ENCODE measurements at regions not wholly inside any gene's neighbourhood (a gene's known extent, or its start where the extent isn't known, plus 50 kb on each side); places are given as distances from the start of the nearest gene placed in this dataset.

DNA sequence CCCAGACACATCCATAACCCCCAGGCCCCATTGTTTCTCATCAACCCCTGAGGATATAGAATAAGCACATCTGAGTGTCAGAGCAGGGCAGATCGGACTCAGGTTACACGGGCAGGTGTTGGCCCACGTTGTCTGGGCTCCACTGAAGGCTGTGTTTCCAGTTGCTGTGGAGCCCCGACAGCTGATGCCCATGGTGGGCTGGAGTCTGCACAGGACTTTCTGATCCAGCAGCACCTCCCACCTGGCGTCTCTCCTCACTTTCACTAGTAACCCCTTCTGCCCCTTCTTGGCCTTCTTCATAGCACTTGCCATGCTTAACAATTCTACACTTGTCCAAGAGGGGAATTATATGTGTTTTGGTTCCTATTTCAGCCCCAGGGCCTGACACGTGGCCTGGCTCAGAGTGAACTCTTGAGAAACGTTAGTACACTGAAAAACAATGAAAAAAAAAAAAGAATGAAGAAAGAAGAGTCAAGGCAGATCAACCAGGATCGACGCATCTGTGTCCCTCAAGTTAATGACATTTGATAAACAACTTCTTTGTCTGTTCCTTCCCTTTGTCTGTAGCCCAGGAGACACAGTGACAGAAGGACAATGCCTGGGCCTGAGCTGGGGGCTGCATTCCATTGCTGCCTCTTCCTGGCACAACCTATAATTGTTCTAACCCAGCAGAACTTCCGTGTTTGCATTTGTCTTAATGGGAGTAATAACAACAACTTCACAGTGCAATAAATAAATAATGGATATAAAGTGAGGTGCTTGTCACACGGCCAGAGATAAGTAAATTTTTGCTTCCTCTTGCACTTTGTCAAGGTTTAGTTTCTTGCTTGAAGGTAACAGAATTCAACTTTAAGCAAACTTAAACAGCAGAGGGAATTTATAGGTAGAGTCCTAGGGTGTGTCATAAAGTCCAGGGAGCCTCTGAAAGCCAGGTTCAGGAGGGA, 224.2 kb upstream of the SSTR4 start:
- peaks cover 0 to 2% (median 0%) of the 10 kb centered on the region in 4 donors for H3K4me1 Mint-ChIP-seq
- peaks cover 0 to 5% (median 0%) of the 10 kb centered on the region in 8 donors for H3K9me3 Mint-ChIP-seq
- H3K27me3 ChIP-seq (ENCODE audit: insufficient read depth, low read length), result no peaks in the 10 kb centered on the region
- POLR2A ChIA-PET (ENCODE audit: partially characterized antibody), result no interaction called here
- no peak overlapping the region for H3K4me3 ChIP-seq (ENCODE audit: low read length in 2 of 2)
- H3K27me3 Mint-ChIP-seq, result peaks cover 2% of the 10 kb centered on the region in 2 donors
- no peak overlapping the region for H3K27ac ChIP-seq (ENCODE audit: low read depth, low read length)
- no peak for DNase-seq
- H3K36me3 ChIP-seq (ENCODE audit: insufficient read depth, low read length), result no peaks in the 10 kb centered on the region
- intact Hi-C loops (cut with micrococcal nuclease), result no loop called here
- no peak overlapping the region for H3K4me3 Mint-ChIP-seq
- no peak overlapping the region for H3K27ac Mint-ChIP-seq
- H3K9me3 ChIP-seq (ENCODE audit: control insufficient read depth in 1 of 2, low read length in 2 of 2), result no peaks in the 10 kb centered on the region
- H3K4me1 ChIP-seq (ENCODE audit: insufficient read depth, low read length), result no peaks in the 10 kb centered on the region
- CTCF ChIA-PET (ENCODE audit: partially characterized antibody), result no interaction called here
- no peaks in the 10 kb centered on the region for H3K36me3 Mint-ChIP-seq

DNA sequence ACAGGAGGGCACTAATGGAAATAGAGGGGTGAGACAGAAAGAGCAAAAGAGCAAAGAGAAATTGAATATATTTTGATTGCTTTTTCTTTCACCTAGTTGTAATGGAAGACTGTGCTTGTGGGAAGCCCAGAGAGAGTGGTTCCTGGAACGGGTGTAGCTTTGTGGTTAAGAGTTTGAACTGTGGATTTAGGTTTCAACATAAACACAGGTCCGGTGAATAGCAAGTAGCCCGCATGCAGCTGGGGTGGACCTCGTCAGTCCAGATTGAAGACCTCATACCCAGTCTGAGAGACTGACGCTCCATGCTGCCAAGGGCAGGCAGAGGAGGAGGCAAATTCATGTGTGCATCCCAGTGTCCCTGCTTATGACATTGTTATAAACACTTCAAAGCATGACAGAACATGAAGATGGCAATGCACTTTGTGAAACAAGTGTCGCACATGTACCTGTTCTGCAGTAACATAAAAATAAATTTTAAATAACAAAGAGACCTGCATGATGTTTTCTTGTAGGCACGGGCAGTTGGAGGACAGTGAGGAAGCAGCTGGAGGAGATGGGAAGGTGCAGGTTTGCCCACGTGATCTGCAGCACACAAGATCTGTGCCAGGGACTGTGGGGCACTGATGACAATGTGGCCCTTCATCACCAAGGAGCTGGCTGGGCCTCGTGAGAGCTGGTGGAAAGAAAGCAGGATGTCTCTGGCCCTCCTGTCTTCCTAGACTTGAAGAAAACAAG, 220.5 kb upstream of the SSTR4 start:
- Histone ChIP-seq H3K9me3 (ENCODE audit: control insufficient read depth in 1 of 2, low read length in 2 of 2) (no peaks in the 10 kb centered on the region), H3K27me3 (ENCODE audit: insufficient read depth, low read length) (no peaks in the 10 kb centered on the region), H3K36me3 (ENCODE audit: insufficient read depth, low read length) (no peaks in the 10 kb centered on the region), H3K4me3 (ENCODE audit: low read length in 2 of 2) (no peak overlapping the region), H3K27ac (ENCODE audit: low read depth, low read length) (no peak overlapping the region), H3K4me1 (ENCODE audit: insufficient read depth, low read length) (no peaks in the 10 kb centered on the region)
- no peak for DNase-seq
- peaks cover 2% of the 10 kb centered on the region in 2 donors for H3K27me3 Mint-ChIP-seq
- H3K9me3 Mint-ChIP-seq, result peaks cover 0 to 7% (median 0%) of the 10 kb centered on the region in 8 donors
- peak overlapping the region in 1 of 8 donors; percentile 25 for H3K4me3 Mint-ChIP-seq
- ChIA-PET POLR2A (ENCODE audit: partially characterized antibody) (no interaction called here), CTCF (ENCODE audit: partially characterized antibody) (no interaction called here)
- no peaks in the 10 kb centered on the region for H3K36me3 Mint-ChIP-seq
- H3K4me1 Mint-ChIP-seq, result peaks cover 0 to 2% (median 0%) of the 10 kb centered on the region in 4 donors
- H3K27ac Mint-ChIP-seq, result peak overlapping the region in 2 of 7 donors; percentile 30 to 35
- intact Hi-C loops (cut with micrococcal nuclease), result no loop called here

DNA sequence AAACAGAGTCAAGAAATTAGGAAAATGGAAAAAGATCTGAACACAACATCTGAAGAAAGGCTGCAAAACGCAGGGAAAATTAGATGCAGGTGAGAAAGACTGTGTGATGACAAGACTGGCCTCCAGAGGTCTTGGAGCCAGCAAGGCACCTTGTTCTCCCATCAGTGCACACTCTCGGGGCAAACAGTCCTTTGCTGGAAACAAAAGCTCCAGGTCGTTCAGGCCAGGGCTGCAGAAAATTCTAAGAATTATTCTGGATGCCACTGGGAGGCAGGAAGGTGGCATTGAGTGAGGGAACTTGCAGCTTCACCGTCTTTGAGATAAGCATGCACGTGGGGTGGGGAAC, 219.9 kb upstream of the SSTR4 start:
- no peaks in the 10 kb centered on the region for H3K27me3 ChIP-seq (ENCODE audit: insufficient read depth, low read length)
- no peak overlapping the region for H3K4me3 ChIP-seq (ENCODE audit: low read length in 2 of 2)
- Mint-ChIP-seq H3K27ac (no peak overlapping the region), H3K4me3 (peak overlapping the region in 1 of 8 donors; percentile 3), H3K36me3 (no peaks in the 10 kb centered on the region), H3K4me1 (peaks cover 0 to 2% (median 0%) of the 10 kb centered on the region in 4 donors), H3K9me3 (peaks cover 0 to 7% (median 0%) of the 10 kb centered on the region in 8 donors), H3K27me3 (peaks cover 2% of the 10 kb centered on the region in 2 donors)
- no peaks in the 10 kb centered on the region for H3K36me3 ChIP-seq (ENCODE audit: insufficient read depth, low read length)
- no peaks in the 10 kb centered on the region for H3K4me1 ChIP-seq (ENCODE audit: insufficient read depth, low read length)
- no peak overlapping the region for H3K27ac ChIP-seq (ENCODE audit: low read depth, low read length)
- ChIA-PET POLR2A (ENCODE audit: partially characterized antibody) (no interaction called here), CTCF (ENCODE audit: partially characterized antibody) (no interaction called here)
- no peak for DNase-seq
- intact Hi-C loops (cut with micrococcal nuclease), result no loop called here
- H3K9me3 ChIP-seq (ENCODE audit: control insufficient read depth in 1 of 2, low read length in 2 of 2), result no peaks in the 10 kb centered on the region

DNA sequence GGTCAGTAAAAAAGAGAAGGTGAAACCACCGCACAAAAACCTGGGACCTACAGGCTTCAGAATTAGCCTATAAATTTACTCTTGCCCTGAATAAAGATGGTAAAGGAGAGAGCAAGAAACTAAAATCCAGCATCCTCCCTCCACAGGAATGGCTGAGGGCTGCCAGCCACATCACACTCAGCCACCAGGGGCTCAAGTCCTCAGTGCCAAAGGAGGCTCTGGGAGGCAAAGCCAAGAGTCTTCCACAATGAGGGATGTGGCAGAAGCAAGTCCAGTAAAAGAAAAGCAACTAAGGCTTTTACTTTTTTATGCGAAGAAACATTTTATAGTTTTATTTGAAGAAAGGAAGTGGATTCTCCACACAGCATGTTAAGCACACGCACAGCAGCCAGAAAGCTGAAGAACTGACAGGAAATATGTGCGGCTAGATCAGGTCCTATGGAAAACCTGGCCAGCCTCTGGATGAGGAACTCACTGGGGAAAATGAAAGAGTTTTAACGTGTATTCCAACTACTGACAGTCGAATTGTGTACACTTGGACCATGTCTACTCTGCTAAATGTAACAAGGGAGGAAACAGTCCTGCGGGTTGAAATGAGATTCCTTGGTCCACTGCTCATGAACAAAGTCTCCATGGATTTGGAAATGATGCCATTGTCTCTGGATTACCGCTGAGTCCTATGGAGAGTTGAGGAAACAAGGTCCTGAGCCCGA, 219.4 kb upstream of the SSTR4 start:
- Histone ChIP-seq H3K27me3 (ENCODE audit: insufficient read depth, low read length) (no peaks in the 10 kb centered on the region), H3K9me3 (ENCODE audit: control insufficient read depth in 1 of 2, low read length in 2 of 2) (no peaks in the 10 kb centered on the region), H3K27ac (ENCODE audit: low read depth, low read length) (no peak overlapping the region), H3K36me3 (ENCODE audit: insufficient read depth, low read length) (no peaks in the 10 kb centered on the region), H3K4me1 (ENCODE audit: insufficient read depth, low read length) (no peaks in the 10 kb centered on the region), H3K4me3 (ENCODE audit: low read length in 2 of 2) (no peak overlapping the region)
- H3K9me3 Mint-ChIP-seq, result peaks cover 0 to 7% (median 0%) of the 10 kb centered on the region in 8 donors
- H3K36me3 Mint-ChIP-seq, result no peaks in the 10 kb centered on the region
- ChIA-PET POLR2A (ENCODE audit: partially characterized antibody) (no interaction called here), CTCF (ENCODE audit: partially characterized antibody) (no interaction called here)
- H3K27ac Mint-ChIP-seq, result no peak overlapping the region
- intact Hi-C loops (cut with micrococcal nuclease), result no loop called here
- H3K4me1 Mint-ChIP-seq, result peaks cover 0 to 2% (median 0%) of the 10 kb centered on the region in 4 donors
- H3K27me3 Mint-ChIP-seq, result peaks cover 2% of the 10 kb centered on the region in 2 donors
- DNase-seq, result no peak
- H3K4me3 Mint-ChIP-seq, result no peak overlapping the region

DNA sequence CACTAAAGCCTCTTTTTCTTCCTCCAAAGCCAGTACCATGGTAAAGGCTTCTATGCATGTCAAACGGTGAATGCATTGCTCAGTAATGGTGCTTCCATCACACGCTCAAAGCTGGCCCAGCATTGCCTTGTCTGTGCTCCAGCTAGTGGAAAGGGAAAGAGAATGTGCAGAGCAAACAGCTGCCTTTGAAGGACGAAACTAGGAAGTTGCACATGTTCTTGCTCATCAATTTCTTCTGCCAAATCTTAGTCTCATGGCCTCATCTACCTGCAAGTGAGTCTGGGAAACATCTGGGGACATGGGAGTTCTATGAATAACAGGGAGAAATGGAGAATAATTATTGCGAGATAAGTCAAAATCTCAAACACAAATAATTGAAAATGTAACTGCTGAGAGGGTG, 216.5 kb upstream of the SSTR4 start:
- peaks cover 0 to 2% (median 0%) of the 10 kb centered on the region in 4 donors for H3K4me1 Mint-ChIP-seq
- DNase-seq, result no peak
- H3K4me3 Mint-ChIP-seq, result no peak overlapping the region
- H3K27me3 ChIP-seq (ENCODE audit: insufficient read depth, low read length), result no peaks in the 10 kb centered on the region
- H3K27ac ChIP-seq (ENCODE audit: low read depth, low read length), result no peak overlapping the region
- intact Hi-C loops (cut with micrococcal nuclease), result no loop called here
- no peaks in the 10 kb centered on the region for H3K4me1 ChIP-seq (ENCODE audit: insufficient read depth, low read length)
- H3K36me3 Mint-ChIP-seq, result no peaks in the 10 kb centered on the region
- no peaks in the 10 kb centered on the region for H3K36me3 ChIP-seq (ENCODE audit: insufficient read depth, low read length)
- ChIA-PET CTCF (ENCODE audit: partially characterized antibody) (no interaction called here), POLR2A (ENCODE audit: partially characterized antibody) (no interaction called here)
- no peaks in the 10 kb centered on the region for H3K9me3 ChIP-seq (ENCODE audit: control insufficient read depth in 1 of 2, low read length in 2 of 2)
- H3K4me3 ChIP-seq (ENCODE audit: low read length in 2 of 2), result no peak overlapping the region
- H3K9me3 Mint-ChIP-seq, result peaks cover 0 to 7% (median 0%) of the 10 kb centered on the region in 8 donors
- no peaks in the 10 kb centered on the region for H3K27me3 Mint-ChIP-seq
- H3K27ac Mint-ChIP-seq, result no peak overlapping the region

DNA sequence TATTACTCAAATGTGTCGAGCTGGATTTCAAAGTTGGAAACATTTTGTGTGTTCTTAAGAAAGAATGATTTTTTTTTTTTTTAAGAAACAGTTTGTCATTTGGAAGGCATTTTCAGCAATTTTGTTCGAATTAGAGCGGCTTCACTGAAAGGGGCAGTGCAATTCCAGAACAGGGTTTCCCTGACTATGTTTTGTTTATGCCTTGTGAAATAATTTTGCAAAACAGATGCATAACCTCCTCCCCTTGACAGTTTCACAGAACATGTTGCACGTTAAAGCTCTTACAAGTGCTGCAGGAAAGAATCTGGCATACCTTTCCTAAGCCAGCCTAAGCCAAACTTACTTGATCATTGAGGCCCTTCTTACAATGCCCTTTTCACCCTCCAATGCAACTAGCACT, 216.0 kb upstream of the SSTR4 start:
- ChIA-PET CTCF (ENCODE audit: partially characterized antibody) (no interaction called here), POLR2A (ENCODE audit: partially characterized antibody) (no interaction called here)
- no peaks in the 10 kb centered on the region for H3K27me3 ChIP-seq (ENCODE audit: insufficient read depth, low read length)
- no peak overlapping the region for H3K4me3 ChIP-seq (ENCODE audit: low read length in 2 of 2)
- Mint-ChIP-seq H3K27ac (no peak overlapping the region), H3K4me1 (peaks cover 0 to 2% (median 0%) of the 10 kb centered on the region in 4 donors), H3K9me3 (peaks cover 0 to 7% (median 0%) of the 10 kb centered on the region in 8 donors), H3K27me3 (no peaks in the 10 kb centered on the region), H3K4me3 (no peak overlapping the region), H3K36me3 (no peaks in the 10 kb centered on the region)
- no peak for DNase-seq
- H3K36me3 ChIP-seq (ENCODE audit: insufficient read depth, low read length), result no peaks in the 10 kb centered on the region
- no peaks in the 10 kb centered on the region for H3K9me3 ChIP-seq (ENCODE audit: control insufficient read depth in 1 of 2, low read length in 2 of 2)
- no peak overlapping the region for H3K27ac ChIP-seq (ENCODE audit: low read depth, low read length)
- intact Hi-C loops (cut with micrococcal nuclease), result no loop called here
- no peaks in the 10 kb centered on the region for H3K4me1 ChIP-seq (ENCODE audit: insufficient read depth, low read length)

DNA sequence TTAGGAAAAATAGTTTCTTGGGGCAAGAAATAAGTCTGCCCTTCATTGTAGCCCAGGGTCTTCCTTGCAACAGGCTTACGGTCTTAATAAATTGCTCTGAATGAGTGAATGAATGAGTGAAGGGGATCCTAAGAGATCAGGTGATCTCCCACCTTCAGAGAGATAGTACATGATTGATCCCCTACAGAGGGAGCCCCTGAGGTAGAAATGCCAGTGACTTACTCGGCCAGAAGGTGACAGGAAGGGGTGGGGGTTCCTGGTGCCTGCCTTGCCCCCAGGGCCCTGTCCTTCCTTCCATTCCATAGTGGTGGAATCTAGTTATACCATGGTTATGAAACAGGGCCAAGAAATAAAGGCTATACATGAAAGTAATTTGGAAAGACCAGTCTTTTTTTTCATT, 215.3 kb upstream of the SSTR4 start:
- H3K36me3 Mint-ChIP-seq, result no peaks in the 10 kb centered on the region
- no peak for DNase-seq
- intact Hi-C loops (cut with micrococcal nuclease), result no loop called here
- Histone ChIP-seq H3K9me3 (ENCODE audit: control insufficient read depth in 1 of 2, low read length in 2 of 2) (no peaks in the 10 kb centered on the region), H3K4me3 (ENCODE audit: low read length in 2 of 2) (no peak overlapping the region), H3K36me3 (ENCODE audit: insufficient read depth, low read length) (no peaks in the 10 kb centered on the region), H3K27me3 (ENCODE audit: insufficient read depth, low read length) (no peaks in the 10 kb centered on the region), H3K4me1 (ENCODE audit: insufficient read depth, low read length) (no peaks in the 10 kb centered on the region), H3K27ac (ENCODE audit: low read depth, low read length) (no peak overlapping the region)
- no peak overlapping the region for H3K27ac Mint-ChIP-seq
- H3K9me3 Mint-ChIP-seq, result peaks cover 0 to 7% (median 0%) of the 10 kb centered on the region in 8 donors
- H3K4me1 Mint-ChIP-seq, result peaks cover 0 to 1% (median 0%) of the 10 kb centered on the region in 4 donors
- H3K27me3 Mint-ChIP-seq, result no peaks in the 10 kb centered on the region
- ChIA-PET POLR2A (ENCODE audit: partially characterized antibody) (no interaction called here), CTCF (ENCODE audit: partially characterized antibody) (no interaction called here)
- H3K4me3 Mint-ChIP-seq, result no peak overlapping the region
